ENCODE measurements at regions not wholly inside any gene's neighbourhood (a gene's known extent, or its start where the extent isn't known, plus 50 kb on each side); places are given as distances from the start of the nearest gene placed in this dataset.

- no peak for DNase-seq (ENCODE audit: low read depth)
- H3K4me3 ChIP-seq (replicated peaks; ENCODE audit: low read depth, low read length): no peak overlapping the region
- TF ChIP-seq CTCF (IDR thresholded peaks at IDR 0.05; ENCODE audit: low read length, missing control alignments): no peak
These were observed 319.8 kb downstream of the GATA3 start for GRCh38 chr10:8374334-8374733.

GRCh38 chr10:8375137-8375536 lies 320.6 kb downstream of the GATA3 start:
- DNase-seq (ENCODE audit: low read depth): no peak
- no peak overlapping the region for H3K4me3 ChIP-seq (replicated peaks; ENCODE audit: low read depth, low read length)
- TF ChIP-seq CTCF (IDR thresholded peaks at IDR 0.05; ENCODE audit: low read length, missing control alignments): no peak

GRCh38 chr10:8378198-8378983 lies 323.9 kb downstream of the GATA3 start:
- H3K4me3 ChIP-seq (replicated peaks; ENCODE audit: low read depth, low read length): no peak overlapping the region
- DNase-seq (ENCODE audit: low read depth): no peak
- no peak for TF ChIP-seq CTCF (IDR thresholded peaks at IDR 0.05; ENCODE audit: low read length, missing control alignments)

- no peak for TF ChIP-seq CTCF (IDR thresholded peaks at IDR 0.05; ENCODE audit: low read length, missing control alignments)
- no peak for DNase-seq (ENCODE audit: low read depth)
- no peak overlapping the region for H3K4me3 ChIP-seq (replicated peaks; ENCODE audit: low read depth, low read length)
These were observed 325.7 kb downstream of the GATA3 start for GRCh38 chr10:8379906-8380832.

- TF ChIP-seq CTCF (IDR thresholded peaks at IDR 0.05; ENCODE audit: low read length, missing control alignments): no peak
- DNase-seq (ENCODE audit: low read depth): no peak
- H3K4me3 ChIP-seq (replicated peaks; ENCODE audit: low read depth, low read length): no peak overlapping the region
These were observed 326.5 kb downstream of the GATA3 start for GRCh38 chr10:8380833-8381496.

GRCh38 chr10:8386781-8387180 lies 332.3 kb downstream of the GATA3 start:
- TF ChIP-seq CTCF (IDR thresholded peaks at IDR 0.05; ENCODE audit: low read length, missing control alignments): no peak
- no peak for DNase-seq (ENCODE audit: low read depth)
- H3K4me3 ChIP-seq (replicated peaks; ENCODE audit: low read depth, low read length): no peak overlapping the region
